Astrocyte (in vitro differentiated cells and primary cell): ENCODE measurements at regions not wholly inside any gene's neighbourhood (a gene's known extent, or its start where the extent isn't known, plus 50 kb on each side); places are given as distances from the start of the nearest gene placed in this dataset.

Experiments
- DNase-seq: peaks from one replicate; pipeline ENCODE4 v3.0.0-alpha.2; 2010; ENCODE audit warnings: low read depth
- FAIRE-seq: peaks from 2 replicates; lab custom pipeline; 2011; peaks lifted over from hg19 to GRCh38; lab: Jason Lieb, UNC
- H2AFZ ChIP-seq: 2 replicates; pipeline ENCODE4 v1.6.0; 2012; ENCODE audit warnings: low read depth, low read length, inconsistent platforms
- H3K27ac ChIP-seq: 2 replicates; pipeline ENCODE4 v1.5.1; 2011; ENCODE audit warnings: low read depth, low read length, inconsistent platforms
- H3K27me3 ChIP-seq: 2 replicates; pipeline ENCODE4 v1.6.0; 2011; ENCODE audit warnings: low read length, inconsistent platforms; ENCODE audit not compliant: insufficient read depth
- H3K36me3 ChIP-seq: 2 replicates; pipeline ENCODE4 v1.5.1; 2011; ENCODE audit warnings: low read length, inconsistent platforms; ENCODE audit not compliant: insufficient read depth
- H3K4me1 ChIP-seq: 2 replicates; pipeline ENCODE4 v1.5.1; 2011; ENCODE audit warnings: low read length, inconsistent platforms; ENCODE audit not compliant: insufficient read depth
- H3K4me2 ChIP-seq: 2 replicates; pipeline ENCODE4 v1.6.0; 2012; ENCODE audit warnings: low read length, inconsistent platforms
- H3K4me3 ChIP-seq: 2 replicates; pipeline ENCODE4 v1.5.1; 2011; ENCODE audit warnings: low read depth, mild to moderate bottlenecking, low read length, inconsistent platforms; ENCODE audit not compliant: insufficient read depth
- H3K79me2 ChIP-seq: 2 replicates; pipeline ENCODE4 v1.6.0; 2012; ENCODE audit warnings: mild to moderate bottlenecking, low read length, inconsistent platforms; ENCODE audit not compliant: insufficient read depth
- H3K9ac ChIP-seq: 2 replicates; pipeline ENCODE4 v1.6.0; 2012; ENCODE audit warnings: mild to moderate bottlenecking, low read length, inconsistent platforms
- H3K9me3 ChIP-seq: 2 replicates; pipeline ENCODE4 v1.5.1; 2012; ENCODE audit warnings: low read depth, mild to moderate bottlenecking, low read length, inconsistent platforms; ENCODE audit not compliant: insufficient read depth
- H4K20me1 ChIP-seq: 2 replicates; pipeline ENCODE4 v1.6.0; 2012; ENCODE audit warnings: low read length, inconsistent platforms; ENCODE audit not compliant: insufficient read depth
- H3K27ac Mint-ChIP-seq: one replicate; pipeline ENCODE4 v1.8.0; 2021; ENCODE audit warnings: mild to moderate bottlenecking, mixed read lengths; ENCODE audit not compliant: unreplicated experiment
- H3K27me3 Mint-ChIP-seq: one replicate; pipeline ENCODE4 v1.8.0; 2021; ENCODE audit warnings: low read depth, mixed read lengths; ENCODE audit not compliant: unreplicated experiment
- H3K36me3 Mint-ChIP-seq: one replicate; pipeline ENCODE4 v1.8.0; 2021; ENCODE audit warnings: low read depth, mixed read lengths; ENCODE audit not compliant: unreplicated experiment
- H3K4me1 Mint-ChIP-seq: one replicate; pipeline ENCODE4 v1.8.0; 2021; ENCODE audit warnings: low read depth, mixed read lengths; ENCODE audit not compliant: unreplicated experiment
- H3K4me3 Mint-ChIP-seq: one replicate; pipeline ENCODE4 v1.8.0; 2021; ENCODE audit warnings: mild to moderate bottlenecking, moderate library complexity, mixed read lengths; ENCODE audit not compliant: unreplicated experiment
- H3K9me3 Mint-ChIP-seq: one replicate; pipeline ENCODE4 v1.8.0; 2021; ENCODE audit warnings: mild to moderate bottlenecking, mixed read lengths; ENCODE audit not compliant: unreplicated experiment
- CTCF ChIP-seq: IDR thresholded peaks from 2 replicates; pipeline ENCODE4 v1.5.1; 2011; ENCODE audit warnings: low read depth, mild to moderate bottlenecking, inconsistent platforms, low read length, moderate library complexity; ENCODE audit not compliant: insufficient read depth
- EZH2 ChIP-seq: IDR thresholded peaks from 2 replicates; pipeline ENCODE4 v1.6.1; 2012; ENCODE audit warnings: mild to moderate bottlenecking, low read length, inconsistent platforms; ENCODE audit not compliant: insufficient read depth

GRCh38 chrX:50536955-50537354 lies 66.3 kb upstream of the DGKK start:
- Histone ChIP-seq H3K9me3 (no peaks in the 10 kb centered on the region), H3K4me3 (no peak overlapping the region), H3K4me1 (no peaks in the 10 kb centered on the region), H3K4me2 (no peak overlapping the region), H2AFZ (no peak overlapping the region), H3K79me2 (no peaks in the 10 kb centered on the region), H3K27me3 (no peaks in the 10 kb centered on the region), H3K36me3 (no peaks in the 10 kb centered on the region), H4K20me1 (no peaks in the 10 kb centered on the region), H3K9ac (no peak overlapping the region), H3K27ac (no peak overlapping the region)
- Mint-ChIP-seq H3K4me1 (no peaks in the 10 kb centered on the region), H3K27ac (no peak overlapping the region), H3K36me3 (no peaks in the 10 kb centered on the region), H3K4me3 (no peak overlapping the region), H3K9me3 (no peaks in the 10 kb centered on the region), H3K27me3 (no peaks in the 10 kb centered on the region)
- FAIRE-seq (peak; percentile 26), DNase-seq (no peak)
- TF ChIP-seq EZH2: no peak
- no peak for TF ChIP-seq CTCF
